ENCODE measurements at regions not wholly inside any gene's neighbourhood (a gene's known extent, or its start where the extent isn't known, plus 50 kb on each side); places are given as distances from the start of the nearest gene placed in this dataset.
A peak's percentile ranks its signal among the peaks of the same experiment; 100 is the strongest.

- TF ChIP-seq TFAP4 (CRISPR knock-in tag; IDR thresholded peaks at IDR 0.05; ENCODE audit: borderline replicate concordance) (peak; percentile 58; the same call in 1 of the 2 replicates), GATAD2B (IDR thresholded peaks at IDR 0.05; ENCODE audit: borderline replicate concordance) (0 out of 2 replicates have a peak, but pooled peaks have one; percentile 10), CREB3L1 (IDR thresholded peaks at IDR 0.05; ENCODE audit: borderline replicate concordance, low read depth) (peak; percentile 96), PTRF (tag; IDR thresholded peaks at IDR 0.05) (no peak), HMGN3 (IDR thresholded peaks at IDR 0.05; ENCODE audit: borderline replicate concordance, extremely low read depth, insufficient read length, low read depth, low read length) (peak; percentile 51), ZNF23 (CRISPR knock-in tag; IDR thresholded peaks at IDR 0.05) (no peak), CAMTA2 (CRISPR knock-in tag; conservative IDR thresholded peaks at IDR 0.05) (no peak), KLF13 (tag; IDR thresholded peaks at IDR 0.05; ENCODE audit: borderline replicate concordance, low read depth) (peak; percentile 43; the same call in 1 of the 2 replicates), KAT7 (CRISPR knock-in tag; IDR thresholded peaks at IDR 0.05; ENCODE audit: borderline replicate concordance) (peak; percentile 90; the same call in 1 of the 2 replicates), TRIM28 (IDR thresholded peaks at IDR 0.05) (peak; percentile 41; the same call in 1 of the 2 replicates), SNAPC5 (CRISPR knock-in tag; IDR thresholded peaks at IDR 0.05) (no peak), MED1 (CRISPR knock-in tag; IDR thresholded peaks at IDR 0.05; ENCODE audit: borderline replicate concordance) (no peak), PBX2 (CRISPR knock-in tag; IDR thresholded peaks at IDR 0.05; ENCODE audit: low read depth) (no peak), PBX2 (tag; conservative IDR thresholded peaks at IDR 0.05; ENCODE audit: low read depth) (no peak), ZNF133 (CRISPR knock-in tag; IDR thresholded peaks at IDR 0.05) (no peak), ZNF121 (CRISPR knock-in tag; conservative IDR thresholded peaks at IDR 0.05) (no peak), CBFB (CRISPR knock-in tag; IDR thresholded peaks at IDR 0.05) (no peak), TBL1XR1 (IDR thresholded peaks at IDR 0.05; ENCODE audit: low read length in 2 of 2) (no peak), POLR2A (conservative IDR thresholded peaks at IDR 0.05) (peak; percentile 79), JUN (IDR thresholded peaks at IDR 0.05; ENCODE audit: borderline replicate concordance, low read depth, low read length) (no peak), JUN (CRISPR knock-in tag; IDR thresholded peaks at IDR 0.05; ENCODE audit: borderline replicate concordance) (0 out of 2 replicates have a peak, but pooled peaks have one; percentile 33), ZNF561 (CRISPR knock-in tag; conservative IDR thresholded peaks at IDR 0.05) (no peak)
Measured at GRCh38 chr1:244969355-244970235, 105.3 kb upstream of the HNRNPU start (continued).

Data from K562 (cell line).